ENCODE measurements at regions not wholly inside any gene's neighbourhood (a gene's known extent, or its start where the extent isn't known, plus 50 kb on each side); places are given as distances from the start of the nearest gene placed in this dataset.

- TF ChIP-seq POLR2AphosphoS5 (IDR thresholded peaks at IDR 0.05; ENCODE audit: low read depth, low read length), result no peak
- no peak for TF ChIP-seq PAX5 (IDR thresholded peaks at IDR 0.05; ENCODE audit: insufficient read depth, low read length, severe bottlenecking)
Observed at GRCh38 chr17:73753751-73754496, 109.7 kb upstream of the SDK2 start.

Data from GM12891 (cell line).